Activated CD4-positive, alpha-beta T cell treated with anti-CD3 and anti-CD28 coated beads, Interleukin-2, amount 50 U/mL, for 4 hours (primary cell): ENCODE measurements at regions not wholly inside any gene's neighbourhood (a gene's known extent, or its start where the extent isn't known, plus 50 kb on each side); places are given as distances from the start of the nearest gene placed in this dataset.

Source experiments
- DNase-seq, 2 experiments: peaks; one replicate each; pipeline ENCODE4 v3.0.0-alpha.2; 2020

DNA sequence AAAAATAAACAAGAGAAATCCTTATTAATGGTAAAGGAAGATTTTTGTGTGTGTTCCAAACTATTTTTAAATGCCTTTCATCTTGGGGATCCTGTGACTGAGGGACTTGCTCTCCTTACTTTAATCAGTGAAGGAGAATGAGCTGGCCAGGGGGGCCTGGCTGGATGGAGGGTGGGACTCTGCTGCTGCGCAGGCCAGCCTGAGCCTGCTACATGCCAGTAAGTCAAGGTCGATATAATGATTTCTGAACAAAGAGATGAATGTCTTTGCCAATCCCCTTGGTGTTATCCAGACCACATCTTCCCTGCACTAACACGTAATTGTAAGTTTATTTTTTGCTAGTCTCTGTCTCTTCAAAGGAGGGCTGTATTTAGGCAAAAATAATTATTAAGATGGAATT, 1679.2 kb upstream of the TENM3 start:
- DNase-seq = no peak

- DNase-seq = no peak
Observed at GRCh38 chr4:180564448-180564847, 1678.8 kb upstream of the TENM3 start.

DNA sequence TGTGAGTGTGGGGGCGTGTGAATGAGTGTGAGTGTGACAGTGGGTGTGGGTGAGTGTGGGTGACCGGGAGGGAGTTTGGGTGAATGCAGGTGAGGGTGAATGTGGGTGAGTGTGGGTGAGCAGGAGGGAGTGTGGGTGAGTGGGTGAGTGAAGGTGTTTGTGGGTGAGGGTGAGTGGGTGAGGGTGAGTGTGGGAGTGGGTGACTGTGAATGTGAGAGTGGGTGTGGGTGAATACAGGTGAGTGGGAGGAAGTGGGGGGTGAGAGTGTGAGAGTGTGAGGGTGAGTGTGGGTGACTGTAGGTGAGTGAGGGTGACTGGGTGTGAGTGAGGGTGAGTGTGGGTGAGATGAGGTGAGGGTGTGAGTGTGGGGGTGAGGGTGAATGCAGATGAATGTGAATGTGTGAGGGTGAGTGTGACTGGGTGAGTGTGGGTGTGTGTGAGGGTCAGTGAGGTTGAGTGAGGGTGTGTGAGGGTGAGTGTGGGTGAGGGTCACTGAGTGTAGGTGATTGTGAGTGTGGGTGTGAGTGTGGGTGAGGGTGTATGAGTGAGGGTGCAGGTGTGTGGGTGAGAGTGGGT, 1677.3 kb upstream of the TENM3 start:
- no peak for DNase-seq

- DNase-seq = no peak
Observed at GRCh38 chr4:180566492-180566891, 1676.7 kb upstream of the TENM3 start.

- no peak for DNase-seq
Observed at GRCh38 chr4:180567080-180567479, 1676.1 kb upstream of the TENM3 start.

- no peak for DNase-seq
Observed at GRCh38 chr4:180571516-180572055, 1671.6 kb upstream of the TENM3 start.

GRCh38 chr4:180578175-180578574, 1665.0 kb upstream of the TENM3 start:
- no peak for DNase-seq

DNA sequence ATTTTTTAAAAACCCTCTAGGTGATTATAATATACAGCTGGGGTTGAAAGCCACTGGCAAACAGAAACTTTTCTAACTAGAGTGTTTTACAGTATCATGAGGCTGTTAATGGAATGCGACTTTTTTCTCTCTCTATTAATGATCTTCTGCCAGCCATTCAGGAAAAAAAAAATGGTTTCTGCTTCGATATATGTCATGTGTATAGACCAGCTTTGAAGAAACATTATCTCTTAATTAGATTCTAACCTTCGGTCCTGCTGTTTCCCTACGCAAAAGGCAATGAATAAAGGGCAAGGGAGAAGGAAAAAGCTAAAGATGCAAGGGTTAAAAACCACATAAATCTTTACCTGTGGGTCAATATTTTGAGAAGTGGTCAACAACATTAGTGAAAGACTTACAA, 1662.1 kb upstream of the TENM3 start:
- no peak for DNase-seq

DNA sequence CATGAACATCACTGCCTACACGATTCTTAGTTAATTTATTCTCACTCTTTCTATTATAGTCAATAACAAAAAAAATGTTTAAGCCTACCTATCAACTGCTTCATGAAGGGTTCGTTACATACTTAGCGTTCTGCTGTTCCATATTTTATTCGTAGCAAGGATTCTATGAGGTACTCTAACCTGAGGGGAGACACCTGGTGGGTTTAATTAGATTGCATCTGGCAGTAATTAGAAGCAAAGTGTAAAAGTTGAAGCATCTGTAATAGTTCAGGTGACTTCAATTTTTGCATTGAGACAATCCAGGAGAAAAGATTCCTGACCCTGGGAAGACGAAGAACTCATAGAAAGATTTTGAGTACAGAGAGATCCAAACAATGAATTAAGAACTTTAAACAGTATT, 1655.8 kb upstream of the TENM3 start:
- DNase-seq = no peak

- no peak for DNase-seq
Observed at GRCh38 chr4:180589575-180589974, 1653.6 kb upstream of the TENM3 start.

DNA sequence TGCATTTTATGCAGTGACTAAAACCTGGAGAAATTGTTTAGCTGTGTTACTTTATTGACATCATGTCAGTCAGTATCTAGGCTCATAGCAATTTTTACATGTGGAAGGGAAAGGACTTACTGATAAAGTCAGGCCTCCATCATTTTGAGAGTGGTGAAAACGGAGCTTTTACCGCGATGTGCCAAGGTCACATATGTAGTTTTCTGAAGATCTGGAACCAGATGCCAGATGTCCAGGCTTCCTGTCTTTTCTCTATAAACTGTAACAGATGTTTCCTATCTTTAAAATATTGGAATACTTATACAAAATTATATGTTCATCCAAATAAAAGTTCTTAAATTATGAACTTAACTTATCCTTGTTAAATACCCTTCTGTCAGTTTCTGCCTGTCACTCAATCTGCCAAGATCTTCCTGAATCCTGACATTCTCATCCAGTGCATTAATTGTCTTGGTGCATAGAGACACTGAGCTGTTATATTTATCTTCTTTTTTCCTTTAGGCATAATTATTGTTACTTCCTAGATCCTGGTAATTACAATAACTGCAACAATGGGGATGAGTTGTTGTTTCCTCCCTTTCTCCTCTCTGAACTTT, 1646.2 kb upstream of the TENM3 start:
- no peak for DNase-seq

DNA sequence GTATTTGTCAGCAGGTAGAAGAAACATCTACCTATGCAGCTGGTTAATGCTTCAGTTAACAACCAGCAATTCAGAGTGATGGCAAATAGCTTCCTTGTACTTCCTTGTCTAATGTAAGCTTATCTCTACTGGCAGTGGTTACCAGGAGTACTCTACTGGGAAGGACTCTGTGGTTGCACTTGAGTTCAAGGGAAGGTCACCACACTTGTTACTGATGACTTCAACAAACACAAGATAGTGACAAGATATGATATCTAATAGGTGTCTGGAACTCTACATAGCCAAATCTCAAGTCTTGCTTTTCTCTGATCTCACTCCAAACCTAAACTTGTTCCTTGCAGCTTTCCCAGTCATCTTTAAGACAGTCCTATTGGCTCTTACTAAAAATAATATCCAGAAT, 1644.9 kb upstream of the TENM3 start:
- DNase-seq = no peak

DNA sequence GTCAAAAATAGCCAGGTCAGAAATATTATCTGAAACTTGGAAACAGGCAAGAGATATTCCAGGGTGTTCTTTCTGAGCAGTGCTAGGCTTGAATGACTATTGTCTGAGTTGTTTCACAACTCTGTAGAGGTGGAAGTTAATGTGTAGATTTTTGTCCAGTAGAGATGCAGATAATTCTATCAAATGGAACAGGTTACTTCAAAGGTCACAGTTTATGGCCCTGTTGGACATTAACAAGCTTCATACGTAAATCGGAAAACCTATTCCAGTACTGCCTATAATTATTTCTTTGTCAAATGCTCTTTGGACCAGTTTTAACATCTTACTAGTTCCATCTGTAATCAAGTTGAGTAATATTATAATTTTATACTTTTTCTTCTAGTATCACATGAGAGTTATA, 1639.4 kb upstream of the TENM3 start:
- DNase-seq = no peak

- no peak for DNase-seq
Observed at GRCh38 chr4:180610324-180610723, 1632.9 kb upstream of the TENM3 start.

DNA sequence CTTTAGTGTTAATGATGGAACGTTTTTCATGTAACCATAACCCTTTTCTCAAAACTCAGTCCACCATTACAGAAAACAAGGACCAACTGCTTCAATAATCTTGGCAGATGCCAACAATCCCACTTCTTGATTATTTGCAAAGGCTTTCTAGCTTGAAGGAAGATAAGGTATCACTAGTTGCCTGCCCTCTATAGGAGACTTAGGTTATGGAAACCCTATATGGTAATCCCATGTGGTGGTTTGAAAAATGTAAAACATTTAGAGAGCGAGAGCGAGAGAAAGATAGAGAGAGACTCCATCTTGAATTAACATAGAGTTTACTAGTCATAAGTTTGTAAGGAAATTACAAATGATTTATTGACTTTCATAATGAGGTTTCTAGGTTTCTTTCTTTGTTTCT, 1627.5 kb upstream of the TENM3 start:
- DNase-seq = no peak

DNA sequence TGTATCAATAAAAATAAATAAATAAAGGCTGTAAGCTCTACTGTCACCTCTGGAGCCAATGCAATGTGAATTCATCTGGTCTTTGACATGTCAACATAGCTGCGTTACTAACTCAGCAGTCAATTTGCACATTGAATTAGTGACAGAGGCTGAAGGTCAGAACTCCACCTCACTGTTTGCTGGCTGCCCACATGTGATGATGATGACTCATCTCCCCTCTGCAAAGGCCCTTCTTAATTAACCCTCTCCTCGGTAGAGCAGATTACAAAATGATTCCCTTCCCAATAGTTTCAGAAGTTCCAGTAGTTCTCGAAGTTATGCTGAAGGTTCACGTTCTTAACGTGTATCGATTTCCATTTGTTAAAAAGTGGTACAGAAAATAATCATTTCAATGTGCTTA, 1626.0 kb upstream of the TENM3 start:
- DNase-seq = no peak

GRCh38 chr4:180618396-180618795, 1624.8 kb upstream of the TENM3 start:
- no peak for DNase-seq

- no peak for DNase-seq
Observed at GRCh38 chr4:180619440-180619839, 1623.8 kb upstream of the TENM3 start.

DNA sequence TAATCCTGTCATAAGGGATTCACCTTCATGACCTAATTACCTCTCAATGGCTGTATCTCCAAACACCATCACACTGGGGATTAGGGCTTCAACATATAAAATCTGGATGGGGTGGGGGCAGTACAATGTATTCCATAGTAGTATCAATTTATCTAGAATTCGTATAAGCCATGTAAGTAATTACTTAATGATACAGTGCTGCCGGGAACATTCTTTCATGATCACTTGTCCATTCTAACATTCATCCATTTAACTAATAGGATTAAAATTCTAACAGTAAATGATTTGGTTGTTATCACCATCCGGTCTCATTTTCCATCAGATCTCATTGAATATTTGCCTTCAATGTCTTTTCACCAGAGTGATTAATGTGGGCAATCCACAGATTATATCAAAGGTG, 1620.9 kb upstream of the TENM3 start:
- no peak for DNase-seq

DNA sequence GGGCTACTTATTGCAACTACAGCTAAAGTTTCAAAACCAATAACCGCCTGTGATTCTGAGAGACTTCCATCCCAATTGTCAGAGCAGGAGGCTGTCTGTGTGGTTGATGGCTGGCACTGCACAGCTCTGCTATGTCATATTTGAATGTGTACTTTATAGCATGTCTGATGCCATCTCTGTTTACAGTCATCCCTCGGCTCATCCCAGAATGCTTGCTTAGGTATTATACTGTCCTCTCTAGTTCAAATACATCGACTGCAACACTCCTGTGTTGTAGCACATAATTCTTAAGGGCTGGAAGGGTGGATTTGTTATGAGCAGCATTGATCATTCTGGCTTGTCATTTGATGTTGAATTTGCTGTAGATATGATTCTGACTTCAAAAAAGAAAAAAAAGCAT, 1617.5 kb upstream of the TENM3 start:
- no peak for DNase-seq

GRCh38 chr4:180630012-180630665, 1613.1 kb upstream of the TENM3 start:
- DNase-seq = no peak

- no peak for DNase-seq
Observed at GRCh38 chr4:180634306-180634705, 1608.9 kb upstream of the TENM3 start.

DNA sequence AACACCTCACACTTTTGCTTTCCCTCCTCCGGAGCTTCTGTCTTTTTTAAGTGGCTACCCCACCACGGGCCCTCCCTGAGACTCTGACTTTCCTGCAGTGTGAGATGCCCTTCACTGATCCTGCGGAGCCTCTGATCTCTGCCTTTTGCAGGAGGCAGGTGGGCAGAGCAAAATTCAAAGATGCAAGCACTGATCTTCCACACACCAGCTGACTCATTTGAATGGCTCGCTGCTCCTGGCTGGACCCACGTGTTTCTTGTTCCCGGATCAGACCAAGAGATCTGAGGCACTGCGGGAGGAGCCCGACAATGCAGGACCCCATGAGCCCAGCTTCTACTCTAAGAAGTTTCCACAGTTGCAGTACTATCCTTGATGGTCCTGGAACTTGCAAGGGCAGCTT, 1607.9 kb upstream of the TENM3 start:
- DNase-seq = no peak

GRCh38 chr4:180636696-180637404, 1606.4 kb upstream of the TENM3 start:
- DNase-seq = no peak
